Fibroblast of mammary gland (primary cell): ENCODE measurements at regions not wholly inside any gene's neighbourhood (a gene's known extent, or its start where the extent isn't known, plus 50 kb on each side); places are given as distances from the start of the nearest gene placed in this dataset.

Experiments used
- DNase-seq: peaks from one replicate; pipeline ENCODE4 v3.0.0-alpha.2; 2010; ENCODE audit warnings: low read depth
- H3K4me3 ChIP-seq: 2 replicates; pipeline ENCODE4 v1.5.1; 2011; ENCODE audit warnings: low read depth, mild to moderate bottlenecking, low read length, moderate library complexity; ENCODE audit not compliant: control insufficient read depth
- TF ChIP-seq, protein P1 (sequence below): conservative IDR thresholded peaks from 2 replicates; pipeline ENCODE4 v1.5.1; 2011; ENCODE audit warnings: low read depth, low read length, inconsistent platforms; ENCODE audit not compliant: control insufficient read depth, insufficient read depth

DNA sequence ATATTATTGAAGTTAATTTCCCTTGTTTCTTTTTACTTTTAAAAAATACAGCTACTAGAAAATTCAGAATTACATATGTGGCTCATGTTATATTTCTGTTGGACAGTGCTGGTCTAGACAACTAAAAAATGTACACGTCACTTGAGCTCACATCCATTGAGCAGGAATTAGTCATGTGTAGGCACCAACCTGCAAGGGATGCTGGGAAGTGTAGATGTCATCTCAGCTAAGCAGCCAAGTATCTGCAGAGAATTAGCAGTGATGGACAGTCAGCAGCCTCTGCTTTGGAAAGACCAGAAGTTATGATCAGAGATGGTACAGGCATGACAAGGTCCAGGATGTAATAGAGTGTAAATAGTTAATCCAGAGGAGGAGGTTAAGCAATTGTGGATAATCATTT is 87.1 kb upstream of the HS3ST2 start:
- peak; percentile 37 for DNase-seq
- no peak overlapping the region for H3K4me3 ChIP-seq
- TF ChIP-seq, protein P1, sequence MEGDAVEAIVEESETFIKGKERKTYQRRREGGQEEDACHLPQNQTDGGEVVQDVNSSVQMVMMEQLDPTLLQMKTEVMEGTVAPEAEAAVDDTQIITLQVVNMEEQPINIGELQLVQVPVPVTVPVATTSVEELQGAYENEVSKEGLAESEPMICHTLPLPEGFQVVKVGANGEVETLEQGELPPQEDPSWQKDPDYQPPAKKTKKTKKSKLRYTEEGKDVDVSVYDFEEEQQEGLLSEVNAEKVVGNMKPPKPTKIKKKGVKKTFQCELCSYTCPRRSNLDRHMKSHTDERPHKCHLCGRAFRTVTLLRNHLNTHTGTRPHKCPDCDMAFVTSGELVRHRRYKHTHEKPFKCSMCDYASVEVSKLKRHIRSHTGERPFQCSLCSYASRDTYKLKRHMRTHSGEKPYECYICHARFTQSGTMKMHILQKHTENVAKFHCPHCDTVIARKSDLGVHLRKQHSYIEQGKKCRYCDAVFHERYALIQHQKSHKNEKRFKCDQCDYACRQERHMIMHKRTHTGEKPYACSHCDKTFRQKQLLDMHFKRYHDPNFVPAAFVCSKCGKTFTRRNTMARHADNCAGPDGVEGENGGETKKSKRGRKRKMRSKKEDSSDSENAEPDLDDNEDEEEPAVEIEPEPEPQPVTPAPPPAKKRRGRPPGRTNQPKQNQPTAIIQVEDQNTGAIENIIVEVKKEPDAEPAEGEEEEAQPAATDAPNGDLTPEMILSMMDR: no peak

DNA sequence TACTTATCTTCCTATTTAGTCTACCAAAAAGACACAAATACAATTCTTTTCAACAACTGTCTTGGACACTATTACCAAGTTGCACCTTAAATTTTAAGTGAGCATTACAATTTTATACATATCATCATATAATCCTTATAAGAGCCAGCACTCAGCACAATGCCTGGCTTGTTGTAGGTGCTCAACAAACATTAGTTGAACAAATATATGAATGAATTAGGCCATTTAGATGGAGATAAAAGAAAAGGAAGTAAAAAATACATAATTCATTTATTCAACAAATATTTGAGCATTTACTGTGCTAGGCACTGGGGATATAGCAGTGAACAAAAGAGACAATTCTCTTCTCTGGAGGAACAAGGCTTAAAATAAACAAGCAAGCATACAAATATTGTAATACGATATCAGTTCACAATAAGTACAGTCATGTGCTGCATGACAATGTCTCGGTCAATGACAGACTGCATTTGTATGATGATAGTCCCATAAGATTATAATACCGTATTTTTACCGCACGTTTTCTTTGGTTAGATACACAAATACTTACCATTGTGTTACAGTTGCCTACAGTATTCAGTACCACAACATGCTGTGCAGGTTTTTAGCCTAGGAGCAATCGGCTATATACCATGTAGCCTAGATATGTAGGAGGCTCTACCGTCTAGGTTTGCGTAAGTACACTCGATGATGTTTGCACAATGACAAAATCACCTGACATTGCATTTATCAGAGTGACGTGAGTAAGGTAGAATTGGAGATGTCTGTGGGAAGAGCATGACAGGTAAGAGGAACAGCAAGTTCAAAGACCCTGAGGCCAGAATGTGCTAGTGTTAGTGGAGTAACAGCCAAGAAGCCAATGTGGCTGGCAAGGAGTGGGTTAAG is 86.4 kb upstream of the HS3ST2 start:
- H3K4me3 ChIP-seq: no peak overlapping the region
- DNase-seq: no peak
- TF ChIP-seq, protein P1: no peak

DNA sequence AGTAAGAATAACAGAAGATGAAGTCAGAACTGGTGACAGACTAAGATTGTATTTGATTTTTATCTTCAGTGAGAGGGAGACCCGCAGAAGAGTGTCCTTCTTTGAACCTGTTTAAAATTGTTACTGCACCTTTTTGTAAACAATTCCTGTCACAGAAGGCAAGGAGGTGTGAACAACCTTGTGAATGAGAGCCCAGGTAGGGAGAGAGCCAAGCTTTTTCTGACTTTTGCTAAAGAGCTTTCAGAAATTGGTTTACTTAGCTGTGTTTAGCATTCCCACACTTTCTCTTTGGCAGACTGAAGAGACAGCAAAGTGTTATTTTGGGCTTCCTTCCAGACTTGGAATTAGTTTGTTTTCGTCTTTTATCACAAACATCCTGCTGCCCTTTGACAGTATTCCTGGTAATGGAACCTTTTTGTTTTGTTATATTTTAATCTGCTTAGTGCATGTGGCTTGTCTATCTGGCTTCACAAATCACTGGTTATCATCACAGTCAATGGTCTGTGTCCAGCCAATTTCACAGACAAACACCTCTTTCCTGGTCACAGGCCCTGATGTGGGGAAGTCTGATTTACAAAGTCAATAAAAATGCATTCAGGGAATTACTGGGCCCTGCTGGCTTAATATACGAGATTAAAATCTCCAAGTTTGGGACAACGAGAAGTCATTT is 85.7 kb upstream of the HS3ST2 start:
- DNase-seq: no peak
- TF ChIP-seq, protein P1: no peak
- H3K4me3 ChIP-seq: no peak overlapping the region

DNA sequence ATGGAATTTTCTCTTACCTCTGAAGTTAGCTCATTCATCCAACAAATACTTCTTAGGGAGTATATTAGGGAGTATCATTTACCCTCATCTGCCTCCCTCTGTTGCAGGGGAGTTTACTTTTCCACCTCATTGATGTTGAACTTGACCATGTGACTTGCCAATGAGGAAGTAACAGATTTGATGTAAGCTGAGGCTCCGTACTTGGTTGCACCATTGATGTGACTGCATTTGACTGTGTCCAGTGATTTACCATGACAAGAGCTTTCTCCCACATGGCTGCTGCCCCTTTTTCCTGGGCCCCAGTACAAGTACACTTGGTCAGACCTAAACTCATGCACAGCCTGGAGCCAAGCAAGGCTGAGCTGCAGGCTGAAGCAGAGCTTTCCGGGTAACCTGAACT is 81.6 kb upstream of the HS3ST2 start:
- TF ChIP-seq, protein P1: no peak
- DNase-seq: no peak
- H3K4me3 ChIP-seq: no peak overlapping the region

DNA sequence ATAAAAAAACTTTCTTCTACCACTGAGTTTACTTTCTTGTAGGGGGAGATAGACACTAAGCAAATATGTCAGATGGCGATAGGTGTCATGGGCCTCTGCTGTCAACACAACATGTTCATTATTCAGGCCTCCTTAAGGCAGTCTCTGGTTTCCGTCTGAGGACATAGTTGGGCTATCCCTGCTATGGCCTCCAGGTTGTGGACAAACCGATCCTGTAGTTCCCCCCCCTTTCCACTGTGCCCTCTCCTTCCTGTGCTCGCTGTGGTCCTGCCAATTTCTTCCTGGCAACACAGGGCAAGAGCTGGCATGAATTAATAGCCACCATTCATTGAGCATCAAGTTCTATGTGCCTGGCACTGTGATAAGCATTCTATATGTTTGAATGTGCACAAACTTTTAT is 81.0 kb upstream of the HS3ST2 start:
- DNase-seq: no peak
- no peak overlapping the region for H3K4me3 ChIP-seq
- TF ChIP-seq, protein P1: no peak

DNA sequence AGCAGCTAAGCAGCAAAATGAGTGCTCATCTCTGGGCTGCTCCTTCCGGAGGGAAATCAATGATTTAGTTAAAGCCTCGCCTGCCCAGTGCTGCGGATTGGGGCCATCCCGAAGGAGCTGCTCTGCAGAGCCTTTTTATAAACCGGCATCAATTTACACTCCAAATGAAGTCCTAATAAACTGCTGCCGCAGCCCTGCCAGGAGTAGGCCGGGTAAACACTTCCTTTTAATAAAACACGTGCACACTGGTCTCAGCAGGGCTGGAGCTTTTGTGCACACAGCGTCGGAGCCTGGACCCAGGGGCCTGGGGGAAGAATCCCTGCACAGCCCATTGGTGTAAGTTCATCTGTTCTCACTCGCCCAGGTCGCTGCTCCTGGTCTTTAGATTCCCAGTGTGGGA is 79.6 kb upstream of the HS3ST2 start:
- DNase-seq: no peak
- TF ChIP-seq, protein P1: no peak
- no peak overlapping the region for H3K4me3 ChIP-seq
